Tibial nerve (tissue), 3 donors: ENCODE measurements at regions not wholly inside any gene's neighbourhood (a gene's known extent, or its start where the extent isn't known, plus 50 kb on each side); places are given as distances from the start of the nearest gene placed in this dataset.

Experiments used
- POLR2A ChIP-seq, 2 donors: fragments of 450-650 bp; IDR thresholded peaks; one replicate each; pipeline ENCODE4 v1.6.1; 2017; ENCODE audit warnings: antibody characterized with exemption in 2 of 2, mild to moderate bottlenecking in 2 of 2, moderate library complexity in 2 of 2
- TF ChIP-seq, protein P1 (sequence below), 5 experiments: fragments of 200-600 bp in 3 of 5; fragments of 450-650 bp in 2 of 5; sonication (generic) in 3 of 5; IDR thresholded peaks; one replicate each; pipeline ENCODE4 v1.5.1; 2016 to 2019; ENCODE audit warnings: antibody characterized with exemption in 5 of 5, mild to moderate bottlenecking in 3 of 5, moderate library complexity in 2 of 5

DNA sequence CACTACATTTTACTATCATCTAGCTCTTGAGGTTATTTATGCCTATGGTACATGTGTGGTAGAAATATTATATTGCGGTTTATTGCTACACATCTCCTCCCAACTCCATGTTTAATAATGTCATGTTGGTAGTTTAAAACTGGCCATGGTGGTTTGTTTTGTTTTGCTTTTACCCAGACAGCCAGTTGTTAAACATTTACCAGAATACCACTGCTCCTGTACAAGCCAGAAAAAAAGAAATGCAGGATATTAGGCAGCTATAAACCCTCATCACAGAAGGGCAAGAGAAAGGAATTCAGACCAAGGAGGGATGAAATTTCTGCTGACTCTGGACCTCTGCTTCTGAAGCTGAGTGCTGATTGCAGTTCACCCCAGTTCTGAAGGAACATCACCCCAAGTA, 451.8 kb upstream of the IL12A start:
- TF ChIP-seq, protein P1, sequence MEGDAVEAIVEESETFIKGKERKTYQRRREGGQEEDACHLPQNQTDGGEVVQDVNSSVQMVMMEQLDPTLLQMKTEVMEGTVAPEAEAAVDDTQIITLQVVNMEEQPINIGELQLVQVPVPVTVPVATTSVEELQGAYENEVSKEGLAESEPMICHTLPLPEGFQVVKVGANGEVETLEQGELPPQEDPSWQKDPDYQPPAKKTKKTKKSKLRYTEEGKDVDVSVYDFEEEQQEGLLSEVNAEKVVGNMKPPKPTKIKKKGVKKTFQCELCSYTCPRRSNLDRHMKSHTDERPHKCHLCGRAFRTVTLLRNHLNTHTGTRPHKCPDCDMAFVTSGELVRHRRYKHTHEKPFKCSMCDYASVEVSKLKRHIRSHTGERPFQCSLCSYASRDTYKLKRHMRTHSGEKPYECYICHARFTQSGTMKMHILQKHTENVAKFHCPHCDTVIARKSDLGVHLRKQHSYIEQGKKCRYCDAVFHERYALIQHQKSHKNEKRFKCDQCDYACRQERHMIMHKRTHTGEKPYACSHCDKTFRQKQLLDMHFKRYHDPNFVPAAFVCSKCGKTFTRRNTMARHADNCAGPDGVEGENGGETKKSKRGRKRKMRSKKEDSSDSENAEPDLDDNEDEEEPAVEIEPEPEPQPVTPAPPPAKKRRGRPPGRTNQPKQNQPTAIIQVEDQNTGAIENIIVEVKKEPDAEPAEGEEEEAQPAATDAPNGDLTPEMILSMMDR (IDR thresholded peaks at IDR 0.05): no peak
- no peak for TF ChIP-seq POLR2A (IDR thresholded peaks at IDR 0.05)
